Calu3 (cell line): ENCODE measurements at regions not wholly inside any gene's neighbourhood (a gene's known extent, or its start where the extent isn't known, plus 50 kb on each side); places are given as distances from the start of the nearest gene placed in this dataset.

Experiments used
- BruUV-seq: library from RNA; stranded (reverse); fragments of 400-500 nt; replicated peaks from 2 replicates; lab custom pipeline; 2021; lab: Mats Ljungman, UMichigan
- CTCF ChIA-PET: fragments of 300-600 bp; sonication (Branson Sonifier 250); formaldehyde crosslinking; loops from one replicate; lab custom pipeline; 2022; ENCODE audit warnings: antibody characterized with exemption; lab: Charles Lee
- DNase-seq: peaks from one replicate; pipeline ENCODE4 v3.0.0; 2022
- H3K27ac Mint-ChIP-seq: one replicate; pipeline ENCODE4 v1.8.0; 2022; ENCODE audit warnings: mixed read lengths; ENCODE audit not compliant: unreplicated experiment
- H3K27me3 Mint-ChIP-seq: one replicate; pipeline ENCODE4 v1.8.0; 2022; ENCODE audit warnings: mixed read lengths; ENCODE audit not compliant: unreplicated experiment
- H3K36me3 Mint-ChIP-seq: one replicate; pipeline ENCODE4 v1.8.0; 2022; ENCODE audit warnings: mild to moderate bottlenecking, moderate library complexity, mixed read lengths; ENCODE audit not compliant: insufficient read depth, unreplicated experiment
- H3K4me1 Mint-ChIP-seq: one replicate; pipeline ENCODE4 v1.8.0; 2022; ENCODE audit warnings: mild to moderate bottlenecking, low read depth, mixed read lengths; ENCODE audit not compliant: unreplicated experiment
- H3K4me3 Mint-ChIP-seq: one replicate; pipeline ENCODE4 v1.8.0; 2022; ENCODE audit warnings: mild to moderate bottlenecking, low read depth, moderate library complexity, mixed read lengths; ENCODE audit not compliant: unreplicated experiment
- H3K9me3 Mint-ChIP-seq: one replicate; pipeline ENCODE4 v1.8.0; 2022; ENCODE audit warnings: low read depth, mixed read lengths; ENCODE audit not compliant: unreplicated experiment
- intact Hi-C: fragments of 100-400 bp; cut with micrococcal nuclease; formaldehyde crosslinking; loops from one replicate; pipeline ENCODE4 v1.10.0; 2022; ENCODE audit not compliant: unreplicated experiment
- TF ChIP-seq, protein P1 (sequence below): fragments of 200-600 bp; IDR thresholded peaks from one replicate; pipeline ENCODE4 v1.8.0; 2022; ENCODE audit warnings: antibody characterized with exemption; ENCODE audit not compliant: unreplicated experiment

DNA sequence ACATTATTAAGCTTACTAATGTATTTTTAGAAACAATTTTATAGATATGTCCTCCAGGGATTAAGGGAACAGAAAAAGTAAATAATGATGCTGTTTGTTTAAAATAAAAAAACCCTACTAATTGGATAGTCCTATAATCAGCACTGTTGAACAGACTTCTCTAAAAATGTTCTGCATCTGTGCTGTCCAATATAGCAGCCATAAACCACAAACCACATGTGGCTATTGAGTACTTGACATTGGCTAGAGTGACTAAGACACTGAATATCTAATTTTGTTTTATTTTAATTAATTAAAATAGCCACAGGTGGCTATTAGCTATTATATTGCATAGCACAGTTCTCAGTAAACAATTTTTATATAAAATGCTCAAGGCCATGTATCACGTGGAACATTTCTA lies 210.4 kb downstream of the DPY19L2 start:
- Mint-ChIP-seq H3K36me3 (no peaks in the 10 kb centered on the region), H3K4me1 (no peaks in the 10 kb centered on the region), H3K9me3 (peaks cover 2% of the 10 kb centered on the region), H3K27me3 (no peaks in the 10 kb centered on the region), H3K27ac (no peak overlapping the region), H3K4me3 (no peak overlapping the region)
- no TSS peak for BruUV-seq
- TF ChIP-seq, protein P1, sequence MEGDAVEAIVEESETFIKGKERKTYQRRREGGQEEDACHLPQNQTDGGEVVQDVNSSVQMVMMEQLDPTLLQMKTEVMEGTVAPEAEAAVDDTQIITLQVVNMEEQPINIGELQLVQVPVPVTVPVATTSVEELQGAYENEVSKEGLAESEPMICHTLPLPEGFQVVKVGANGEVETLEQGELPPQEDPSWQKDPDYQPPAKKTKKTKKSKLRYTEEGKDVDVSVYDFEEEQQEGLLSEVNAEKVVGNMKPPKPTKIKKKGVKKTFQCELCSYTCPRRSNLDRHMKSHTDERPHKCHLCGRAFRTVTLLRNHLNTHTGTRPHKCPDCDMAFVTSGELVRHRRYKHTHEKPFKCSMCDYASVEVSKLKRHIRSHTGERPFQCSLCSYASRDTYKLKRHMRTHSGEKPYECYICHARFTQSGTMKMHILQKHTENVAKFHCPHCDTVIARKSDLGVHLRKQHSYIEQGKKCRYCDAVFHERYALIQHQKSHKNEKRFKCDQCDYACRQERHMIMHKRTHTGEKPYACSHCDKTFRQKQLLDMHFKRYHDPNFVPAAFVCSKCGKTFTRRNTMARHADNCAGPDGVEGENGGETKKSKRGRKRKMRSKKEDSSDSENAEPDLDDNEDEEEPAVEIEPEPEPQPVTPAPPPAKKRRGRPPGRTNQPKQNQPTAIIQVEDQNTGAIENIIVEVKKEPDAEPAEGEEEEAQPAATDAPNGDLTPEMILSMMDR: no peak
- intact Hi-C loops: no loop called here
- no peak for DNase-seq
- CTCF ChIA-PET: no interaction called here

- H3K27me3 Mint-ChIP-seq: no peaks in the 10 kb centered on the region
- no peak overlapping the region for H3K27ac Mint-ChIP-seq
- BruUV-seq: no TSS peak
- TF ChIP-seq, protein P1: no peak
- H3K4me3 Mint-ChIP-seq: no peak overlapping the region
- H3K36me3 Mint-ChIP-seq: no peaks in the 10 kb centered on the region
- DNase-seq: no peak
- CTCF ChIA-PET: no interaction called here
- H3K9me3 Mint-ChIP-seq: peaks cover 2% of the 10 kb centered on the region
- no peaks in the 10 kb centered on the region for H3K4me1 Mint-ChIP-seq
- intact Hi-C loops: no loop called here
These were observed 210.9 kb downstream of the DPY19L2 start for GRCh38 chr12:63457428-63457827.

GRCh38 chr12:63450816-63451215 lies 217.5 kb downstream of the DPY19L2 start:
- Mint-ChIP-seq H3K9me3 (no peaks in the 10 kb centered on the region), H3K4me3 (no peak overlapping the region), H3K4me1 (no peaks in the 10 kb centered on the region), H3K27me3 (no peaks in the 10 kb centered on the region), H3K27ac (no peak overlapping the region), H3K36me3 (no peaks in the 10 kb centered on the region)
- TF ChIP-seq, protein P1: no peak
- intact Hi-C loops: loop anchor here (2.0 kb wide), 1 partner anchor 132 kb away; no protein-coding TSS in a partner anchor
- no peak for DNase-seq
- no TSS peak for BruUV-seq
- CTCF ChIA-PET: interaction anchor here (1.1 kb wide), 1 partner anchor 131 kb away, joined by 5 read pairs; no protein-coding TSS in a partner anchor

- H3K4me1 Mint-ChIP-seq: no peaks in the 10 kb centered on the region
- H3K27me3 Mint-ChIP-seq: no peaks in the 10 kb centered on the region
- TF ChIP-seq, protein P1: no peak
- no peaks in the 10 kb centered on the region for H3K36me3 Mint-ChIP-seq
- no peak for DNase-seq
- BruUV-seq: no TSS peak
- H3K4me3 Mint-ChIP-seq: no peak overlapping the region
- no peak overlapping the region for H3K27ac Mint-ChIP-seq
- no peaks in the 10 kb centered on the region for H3K9me3 Mint-ChIP-seq
- intact Hi-C loops: loop anchor here (2.0 kb wide), 1 partner anchor 132 kb away; no protein-coding TSS in a partner anchor
- CTCF ChIA-PET: interaction anchor here (1.1 kb wide), 1 partner anchor 131 kb away, joined by 5 read pairs; no protein-coding TSS in a partner anchor
These were observed 218.0 kb downstream of the DPY19L2 start for GRCh38 chr12:63450334-63450733.
